Activated naive CD8-positive, alpha-beta T cell treated with anti-CD3 and anti-CD28 coated beads, Interleukin-2, amount 50 U/mL, for 24 hours (primary cell): ENCODE measurements at regions not wholly inside any gene's neighbourhood (a gene's known extent, or its start where the extent isn't known, plus 50 kb on each side); places are given as distances from the start of the nearest gene placed in this dataset.

ENCODE experiments used
- ATAC-seq: fragments of 150-1000 bp; cut with Tn5 transposase; one replicate; pipeline ENCODE4 v1.10.0; 2021
- DNase-seq: peaks from one replicate; pipeline ENCODE4 v3.0.0; 2021
- H3K27ac Mint-ChIP-seq: one replicate; pipeline ENCODE4 v1.8.0; 2021; ENCODE audit warnings: mild to moderate bottlenecking, mixed read lengths
- H3K27me3 Mint-ChIP-seq: one replicate; pipeline ENCODE4 v1.8.0; 2021; ENCODE audit warnings: mixed read lengths
- H3K36me3 Mint-ChIP-seq: one replicate; pipeline ENCODE4 v1.8.0; 2021; ENCODE audit warnings: low read depth, mixed read lengths
- H3K4me1 Mint-ChIP-seq: one replicate; pipeline ENCODE4 v1.8.0; 2021; ENCODE audit warnings: mixed read lengths
- H3K4me3 Mint-ChIP-seq: one replicate; pipeline ENCODE4 v1.8.0; 2021; ENCODE audit warnings: mild to moderate bottlenecking, moderate library complexity, mixed read lengths
- H3K9me3 Mint-ChIP-seq: one replicate; pipeline ENCODE4 v1.8.0; 2021; ENCODE audit warnings: mixed read lengths

GRCh38 chr13:111999352-111999751, 67.6 kb upstream of the SOX1 start:
- Mint-ChIP-seq H3K4me1 (no peaks in the 10 kb centered on the region), H3K9me3 (no peaks in the 10 kb centered on the region), H3K27ac (no peak overlapping the region), H3K27me3 (no peaks in the 10 kb centered on the region), H3K36me3 (no peaks in the 10 kb centered on the region), H3K4me3 (no peak overlapping the region)
- ATAC-seq (no peak), DNase-seq (no peak)

DNA sequence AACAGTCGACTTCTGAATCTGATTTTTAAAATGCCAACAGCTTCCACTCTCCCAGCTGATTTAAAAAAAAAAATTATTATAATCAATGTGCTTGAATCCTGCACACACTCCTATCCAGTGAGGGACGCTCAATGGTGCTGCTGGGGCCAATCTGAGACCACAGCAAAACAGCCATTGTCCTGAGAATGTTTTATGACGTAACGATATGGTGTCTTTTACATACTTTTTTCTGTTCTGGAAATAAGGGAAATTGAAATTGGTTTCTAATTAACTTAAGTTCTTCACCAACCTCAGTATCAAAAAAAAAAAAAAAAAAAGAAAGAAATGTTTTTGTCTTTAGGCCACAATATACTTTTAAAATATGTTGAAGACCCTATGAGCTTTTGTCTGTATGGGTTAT, 66.1 kb upstream of the SOX1 start:
- no peak overlapping the region for H3K27ac Mint-ChIP-seq
- no peaks in the 10 kb centered on the region for H3K36me3 Mint-ChIP-seq
- no peak for ATAC-seq
- peaks cover 6% of the 10 kb centered on the region for H3K9me3 Mint-ChIP-seq
- no peak overlapping the region for H3K4me3 Mint-ChIP-seq
- DNase-seq = no peak
- H3K27me3 Mint-ChIP-seq = no peaks in the 10 kb centered on the region
- no peaks in the 10 kb centered on the region for H3K4me1 Mint-ChIP-seq

DNA sequence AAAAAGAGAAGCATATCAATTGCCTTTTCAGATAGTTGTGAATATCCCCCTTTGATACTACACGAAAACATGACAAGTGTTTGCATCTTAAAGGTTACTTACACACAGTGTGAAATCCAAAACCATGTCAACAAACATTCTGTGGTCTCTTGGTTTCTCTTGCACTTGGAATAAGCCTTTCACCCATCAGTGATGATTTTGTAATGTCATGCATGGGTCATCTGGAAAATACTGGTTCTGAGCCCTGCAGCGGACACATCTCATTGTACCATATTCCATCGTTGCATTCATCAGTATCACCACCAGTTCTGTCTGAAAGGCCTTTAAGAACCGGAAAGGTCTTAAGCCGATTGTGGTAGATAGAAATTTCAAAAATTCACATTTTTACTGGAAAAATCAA, 65.4 kb upstream of the SOX1 start:
- H3K27me3 Mint-ChIP-seq = no peaks in the 10 kb centered on the region
- ATAC-seq (no peak), DNase-seq (no peak)
- no peaks in the 10 kb centered on the region for H3K36me3 Mint-ChIP-seq
- H3K4me3 Mint-ChIP-seq = no peak overlapping the region
- no peaks in the 10 kb centered on the region for H3K4me1 Mint-ChIP-seq
- peaks cover 12% of the 10 kb centered on the region for H3K9me3 Mint-ChIP-seq
- no peak overlapping the region for H3K27ac Mint-ChIP-seq

GRCh38 chr13:112003396-112003795, 63.6 kb upstream of the SOX1 start:
- H3K9me3 Mint-ChIP-seq = peaks cover 12% of the 10 kb centered on the region

GRCh38 chr13:112003941-112004340, 63.0 kb upstream of the SOX1 start:
- Mint-ChIP-seq H3K27me3 (no peaks in the 10 kb centered on the region), H3K4me3 (no peak overlapping the region), H3K4me1 (no peaks in the 10 kb centered on the region), H3K9me3 (peaks cover 12% of the 10 kb centered on the region), H3K27ac (no peak overlapping the region), H3K36me3 (no peaks in the 10 kb centered on the region)
- ATAC-seq (no peak), DNase-seq (no peak)

More at GRCh38 chr13:112003396-112003795, 63.6 kb upstream of the SOX1 start:
- Mint-ChIP-seq H3K4me3 (no peak overlapping the region), H3K36me3 (no peaks in the 10 kb centered on the region), H3K4me1 (no peaks in the 10 kb centered on the region), H3K27me3 (no peaks in the 10 kb centered on the region), H3K27ac (no peak overlapping the region)
- no peak for DNase-seq
- ATAC-seq = no peak

- no peaks in the 10 kb centered on the region for H3K4me1 Mint-ChIP-seq
- no peak for ATAC-seq
- no peak for DNase-seq
- H3K36me3 Mint-ChIP-seq = no peaks in the 10 kb centered on the region
- peaks cover 12% of the 10 kb centered on the region for H3K9me3 Mint-ChIP-seq
- no peaks in the 10 kb centered on the region for H3K27me3 Mint-ChIP-seq
- no peak overlapping the region for H3K27ac Mint-ChIP-seq
- H3K4me3 Mint-ChIP-seq = no peak overlapping the region
These were observed 61.0 kb upstream of the SOX1 start for GRCh38 chr13:112005925-112006324.

DNA sequence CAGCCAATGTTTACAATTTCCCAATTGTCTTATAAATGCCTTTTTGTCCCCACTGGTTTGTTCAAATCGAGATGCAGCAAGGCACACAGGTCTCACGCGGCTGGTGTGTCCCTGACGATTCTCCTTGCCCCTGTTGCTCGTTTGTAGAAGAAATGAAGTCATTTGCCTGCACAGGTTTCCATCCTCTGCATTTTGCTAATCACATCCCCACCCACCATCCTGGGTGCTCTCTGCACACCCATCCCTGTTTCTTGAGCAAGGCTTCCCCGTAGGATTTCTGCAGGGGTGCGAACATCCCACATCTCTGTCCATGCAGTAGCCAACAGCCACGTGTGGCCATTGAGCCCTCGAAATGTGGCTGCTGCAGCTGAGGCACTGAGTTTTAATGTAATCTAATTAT, 59.8 kb upstream of the SOX1 start:
- no peak overlapping the region for H3K4me3 Mint-ChIP-seq
- DNase-seq (no peak), ATAC-seq (no peak)
- no peaks in the 10 kb centered on the region for H3K4me1 Mint-ChIP-seq
- H3K27me3 Mint-ChIP-seq = no peaks in the 10 kb centered on the region
- no peak overlapping the region for H3K27ac Mint-ChIP-seq
- no peaks in the 10 kb centered on the region for H3K36me3 Mint-ChIP-seq
- peaks cover 12% of the 10 kb centered on the region for H3K9me3 Mint-ChIP-seq

DNA sequence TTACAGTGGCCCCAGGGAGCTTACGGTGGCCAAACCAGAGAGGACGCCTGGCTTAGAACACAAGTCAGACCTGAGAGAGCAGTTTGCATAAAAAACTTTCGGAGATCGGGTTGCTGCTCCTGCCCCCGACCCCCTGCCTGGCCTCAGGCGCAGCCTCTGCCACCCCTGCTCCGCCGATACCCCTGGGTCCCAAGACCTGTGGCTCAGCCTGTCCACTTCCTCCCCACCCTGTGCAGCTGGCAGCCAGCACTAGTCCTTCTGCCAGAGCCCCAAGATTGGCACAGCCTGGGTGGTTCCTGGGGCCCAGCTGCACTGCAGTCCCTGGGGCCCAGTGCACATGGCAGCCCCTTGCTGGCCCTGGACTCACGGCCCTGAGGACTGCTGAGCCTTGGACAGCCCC, 56.2 kb upstream of the SOX1 start:
- H3K4me3 Mint-ChIP-seq = no peak overlapping the region
- DNase-seq = no peak
- peaks cover 14% of the 10 kb centered on the region for H3K9me3 Mint-ChIP-seq
- no peaks in the 10 kb centered on the region for H3K36me3 Mint-ChIP-seq
- H3K4me1 Mint-ChIP-seq = no peaks in the 10 kb centered on the region
- H3K27me3 Mint-ChIP-seq = no peaks in the 10 kb centered on the region
- no peak for ATAC-seq
- no peak overlapping the region for H3K27ac Mint-ChIP-seq

DNA sequence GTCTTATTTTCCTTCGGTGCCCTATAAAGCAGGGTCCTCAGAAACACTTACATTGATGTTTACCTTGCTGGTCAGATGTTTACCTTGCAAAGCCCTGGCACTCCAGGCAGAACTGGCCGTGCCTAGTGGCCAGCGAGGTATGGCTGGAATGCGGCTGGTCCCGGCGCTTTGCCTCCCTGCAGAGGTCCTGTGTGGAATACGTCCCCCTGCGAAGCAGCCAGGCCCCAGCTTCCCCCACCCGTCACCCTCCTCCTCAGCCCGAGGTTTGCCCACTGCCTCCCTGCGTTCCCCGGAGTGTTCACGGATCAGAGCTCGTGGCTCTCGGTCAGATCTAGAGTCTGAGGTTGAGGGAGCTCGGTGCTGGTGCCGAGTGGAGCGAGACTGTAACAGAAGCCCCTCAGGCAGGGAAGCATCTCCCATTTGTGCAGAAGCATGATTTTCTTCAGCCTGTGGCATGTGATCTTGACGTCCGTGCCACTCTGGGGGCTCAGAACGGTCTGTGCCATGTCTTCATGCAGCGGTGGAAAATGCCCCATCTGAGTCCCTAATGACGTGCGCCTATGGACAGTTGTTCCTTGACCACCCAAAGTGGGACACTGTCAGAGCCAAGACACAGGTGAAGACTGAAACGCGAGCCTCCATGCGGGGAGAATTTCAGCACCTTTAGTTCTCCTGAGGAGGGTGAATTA, 54.8 kb upstream of the SOX1 start:
- no peaks in the 10 kb centered on the region for H3K36me3 Mint-ChIP-seq
- DNase-seq (no peak), ATAC-seq (no peak)
- H3K27ac Mint-ChIP-seq = no peak overlapping the region
- no peaks in the 10 kb centered on the region for H3K27me3 Mint-ChIP-seq
- H3K9me3 Mint-ChIP-seq = peaks cover 6% of the 10 kb centered on the region
- H3K4me3 Mint-ChIP-seq = no peak overlapping the region
- no peaks in the 10 kb centered on the region for H3K4me1 Mint-ChIP-seq

- H3K36me3 Mint-ChIP-seq = no peaks in the 10 kb centered on the region
- H3K4me3 Mint-ChIP-seq = no peak overlapping the region
- no peaks in the 10 kb centered on the region for H3K4me1 Mint-ChIP-seq
- no peak overlapping the region for H3K27ac Mint-ChIP-seq
- H3K27me3 Mint-ChIP-seq = peaks cover 1% of the 10 kb centered on the region
- ATAC-seq (no peak), DNase-seq (no peak)
- peaks cover 6% of the 10 kb centered on the region for H3K9me3 Mint-ChIP-seq
These were observed 54.3 kb upstream of the SOX1 start for GRCh38 chr13:112012705-112013085.

DNA sequence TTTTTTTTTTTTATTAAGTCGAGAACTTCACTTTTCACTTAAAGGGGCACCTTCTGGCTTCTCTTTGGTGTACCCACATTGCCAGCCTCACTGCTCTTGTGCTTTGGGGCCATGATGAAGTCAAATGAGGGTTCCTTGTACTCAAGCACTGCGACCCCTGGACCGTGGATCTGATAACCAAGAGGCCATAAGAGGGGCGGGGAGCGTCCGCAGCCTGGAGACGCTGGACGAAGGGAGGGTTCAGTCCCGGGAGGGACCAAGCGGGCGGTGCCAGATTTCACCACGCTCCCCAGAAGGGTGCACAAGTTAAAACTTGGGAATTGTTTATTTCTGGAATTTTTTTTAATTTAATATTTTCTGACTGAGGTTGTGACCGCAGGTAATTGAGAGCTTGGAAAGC, 53.3 kb upstream of the SOX1 start:
- H3K27me3 Mint-ChIP-seq = peaks cover 3% of the 10 kb centered on the region
- H3K9me3 Mint-ChIP-seq = peaks cover 6% of the 10 kb centered on the region
- no peak overlapping the region for H3K27ac Mint-ChIP-seq
- H3K4me1 Mint-ChIP-seq = no peaks in the 10 kb centered on the region
- ATAC-seq = no peak
- no peak overlapping the region for H3K4me3 Mint-ChIP-seq
- DNase-seq = no peak
- H3K36me3 Mint-ChIP-seq = no peaks in the 10 kb centered on the region

DNA sequence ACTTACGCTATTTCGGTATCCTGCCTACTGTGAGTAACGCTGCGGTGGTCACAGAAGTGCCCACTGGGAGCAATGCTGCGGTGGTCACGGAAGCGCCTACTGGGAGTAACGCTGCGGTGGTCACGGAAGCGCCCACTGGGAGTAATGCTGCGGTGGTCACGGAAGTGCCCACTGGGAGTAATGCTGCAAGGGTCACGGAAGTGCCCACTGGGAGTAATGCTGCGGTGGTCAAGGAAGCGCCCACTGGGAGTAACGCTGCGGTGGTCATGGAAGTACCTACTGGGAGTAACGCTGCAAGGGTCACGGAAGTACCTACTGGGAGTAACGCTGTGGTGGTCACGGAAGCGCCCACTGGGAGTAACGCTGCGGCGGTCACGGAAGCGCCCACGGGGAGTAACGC, 52.1 kb upstream of the SOX1 start:
- H3K4me3 Mint-ChIP-seq = no peak overlapping the region
- DNase-seq = no peak
- peaks cover 3% of the 10 kb centered on the region for H3K27me3 Mint-ChIP-seq
- H3K9me3 Mint-ChIP-seq = peaks cover 6% of the 10 kb centered on the region
- H3K27ac Mint-ChIP-seq = no peak overlapping the region
- H3K4me1 Mint-ChIP-seq = no peaks in the 10 kb centered on the region
- no peak for ATAC-seq
- H3K36me3 Mint-ChIP-seq = no peaks in the 10 kb centered on the region
